Endodermal cell (in vitro differentiated cells): ENCODE measurements at regions not wholly inside any gene's neighbourhood (a gene's known extent, or its start where the extent isn't known, plus 50 kb on each side); places are given as distances from the start of the nearest gene placed in this dataset.

Source experiments
- DNase-seq: peaks from one replicate; pipeline ENCODE4 v3.0.0-alpha.2; 2017
- H3K27ac ChIP-seq: 2 replicates; pipeline ENCODE4 v1.5.1; 2013; ENCODE audit warnings: mild to moderate bottlenecking, low read depth, low read length, moderate library complexity
- H3K27me3 ChIP-seq: 2 replicates; pipeline ENCODE4 v1.6.1; 2013; ENCODE audit warnings: mild to moderate bottlenecking, low read length, moderate library complexity; ENCODE audit not compliant: insufficient read depth, control insufficient read depth, poor library complexity, severe bottlenecking
- H3K36me3 ChIP-seq: 2 replicates; pipeline ENCODE4 v1.7.0; 2013; ENCODE audit warnings: mild to moderate bottlenecking, low read length, moderate library complexity; ENCODE audit not compliant: control insufficient read depth, insufficient read depth
- H3K4me1 ChIP-seq: one replicate; pipeline ENCODE4 v1.7.0; 2013; ENCODE audit warnings: low read length; ENCODE audit not compliant: control insufficient read depth, insufficient read depth
- H3K4me3 ChIP-seq: 2 replicates; pipeline ENCODE4 v1.5.1; 2013; ENCODE audit warnings: mild to moderate bottlenecking, low read length, moderate library complexity
- H3K9ac ChIP-seq: 2 replicates; pipeline ENCODE4 v1.6.1; 2013; ENCODE audit warnings: mild to moderate bottlenecking, low read length, moderate library complexity; ENCODE audit not compliant: poor library complexity, severe bottlenecking; ENCODE audit errors: extremely low read depth
- H3K9me3 ChIP-seq: 2 replicates; pipeline ENCODE4 v1.6.1; 2013; ENCODE audit warnings: mild to moderate bottlenecking, low read length, moderate library complexity; ENCODE audit not compliant: control insufficient read depth
- H3K27ac Mint-ChIP-seq: 2 replicates; pipeline ENCODE4 v1.8.0; 2020; ENCODE audit warnings: mixed read lengths
- H3K27me3 Mint-ChIP-seq: 2 replicates; pipeline ENCODE4 v1.8.0; 2021; ENCODE audit warnings: mild to moderate bottlenecking, mixed read lengths; ENCODE audit not compliant: insufficient read depth
- H3K36me3 Mint-ChIP-seq: 2 replicates; pipeline ENCODE4 v1.8.0; 2020; ENCODE audit warnings: low read depth, mixed read lengths
- H3K4me1 Mint-ChIP-seq: 2 replicates; pipeline ENCODE4 v1.8.0; 2020; ENCODE audit warnings: mixed read lengths
- H3K4me3 Mint-ChIP-seq: 2 replicates; pipeline ENCODE4 v1.8.0; 2020; ENCODE audit warnings: mild to moderate bottlenecking, moderate library complexity, mixed read lengths
- H3K9me3 Mint-ChIP-seq: 2 replicates; pipeline ENCODE4 v1.8.0; 2020; ENCODE audit warnings: mild to moderate bottlenecking, mixed read lengths
- CTCF ChIP-seq: fragments of 200-600 bp; sonication (generic); conservative IDR thresholded peaks from 2 replicates; pipeline ENCODE4 v1.5.0; 2021; ENCODE audit warnings: antibody characterized with exemption, mild to moderate bottlenecking
- WGBS, 2 experiments: methylation state at CpG; one replicate each; pipeline versions ENCODE4 v1.1.5 to v1.1.7; 2013; ENCODE audit warnings: missing lambda C conversion rate in 2 of 2, mixed read lengths in 1 of 2; ENCODE audit not compliant: insufficient coverage in 1 of 2, insufficient read length in 1 of 2; 5-methylcytosine and 5-hydroxymethylcytosine counted together

GRCh38 chr9:38208206-38208901 is 139.3 kb upstream of the SHB start:
- Histone ChIP-seq H3K27me3 (peaks cover 4% of the 10 kb centered on the region), H3K4me1 (no peaks in the 10 kb centered on the region), H3K36me3 (no peaks in the 10 kb centered on the region), H3K27ac (no peak overlapping the region), H3K9ac (no peak overlapping the region), H3K9me3 (peaks cover 10% of the 10 kb centered on the region), H3K4me3 (no peak overlapping the region)
- no peak for DNase-seq
- no peaks in the 10 kb centered on the region for H3K36me3 Mint-ChIP-seq
- H3K9me3 Mint-ChIP-seq, result peaks cover 8% of the 10 kb centered on the region
- no peak overlapping the region for H3K27ac Mint-ChIP-seq
- 80 to 93% methylated on average over 1 to 4 of the region's 4 CpGs for WGBS, 2 experiments
- peaks cover 20% of the 10 kb centered on the region for H3K4me1 Mint-ChIP-seq
- H3K27me3 Mint-ChIP-seq, result peaks cover 75% of the 10 kb centered on the region
- H3K4me3 Mint-ChIP-seq, result no peak overlapping the region
- TF ChIP-seq CTCF, result no peak

GRCh38 chr9:38207247-38207778 is 138.3 kb upstream of the SHB start:
- no peak for DNase-seq
- no peaks in the 10 kb centered on the region for H3K36me3 ChIP-seq
- peaks cover 2% of the 10 kb centered on the region for H3K36me3 Mint-ChIP-seq
- TF ChIP-seq CTCF, result no peak
- H3K27me3 ChIP-seq, result no peaks in the 10 kb centered on the region
- H3K9me3 ChIP-seq, result peaks cover 10% of the 10 kb centered on the region
- H3K4me3 Mint-ChIP-seq, result no peak overlapping the region
- peaks cover 10% of the 10 kb centered on the region for H3K9me3 Mint-ChIP-seq
- no peak overlapping the region for H3K27ac ChIP-seq
- peaks cover 18% of the 10 kb centered on the region for H3K4me1 Mint-ChIP-seq
- peaks cover 72% of the 10 kb centered on the region for H3K27me3 Mint-ChIP-seq
- no peak overlapping the region for H3K4me3 ChIP-seq
- no peak overlapping the region for H3K27ac Mint-ChIP-seq
- WGBS, 2 experiments, result 50 to 64% methylated on average over 2 to 3 of the region's 3 CpGs
- H3K4me1 ChIP-seq, result no peaks in the 10 kb centered on the region
- no peak overlapping the region for H3K9ac ChIP-seq

GRCh38 chr9:38205279-38205678 is 136.3 kb upstream of the SHB start:
- no peak overlapping the region for H3K9ac ChIP-seq
- H3K27me3 Mint-ChIP-seq, result peaks cover 63% of the 10 kb centered on the region
- no peaks in the 10 kb centered on the region for H3K4me1 ChIP-seq
- no peak overlapping the region for H3K4me3 Mint-ChIP-seq
- peaks cover 11% of the 10 kb centered on the region for H3K4me1 Mint-ChIP-seq
- H3K36me3 ChIP-seq, result no peaks in the 10 kb centered on the region
- TF ChIP-seq CTCF, result no peak
- DNase-seq, result no peak
- peaks cover 19% of the 10 kb centered on the region for H3K9me3 Mint-ChIP-seq
- H3K27me3 ChIP-seq, result no peaks in the 10 kb centered on the region
- H3K27ac Mint-ChIP-seq, result no peak overlapping the region
- H3K36me3 Mint-ChIP-seq, result peaks cover 3% of the 10 kb centered on the region
- no peak overlapping the region for H3K4me3 ChIP-seq
- peaks cover 20% of the 10 kb centered on the region for H3K9me3 ChIP-seq
- no peak overlapping the region for H3K27ac ChIP-seq
